H1 (cell line): ENCODE measurements at regions not wholly inside any gene's neighbourhood (a gene's known extent, or its start where the extent isn't known, plus 50 kb on each side); places are given as distances from the start of the nearest gene placed in this dataset.

ENCODE experiments used
- CTCF ChIA-PET: fragments of 300-600 bp; sonication (Branson Sonifier 250); formaldehyde crosslinking; loops from one replicate; lab custom pipeline; 2021; ENCODE audit not compliant: partially characterized antibody; lab: Charles Lee
- POLR2A ChIA-PET: fragments of 300-600 bp; sonication (Branson Sonifier 250); formaldehyde crosslinking; loops from one replicate; lab custom pipeline; 2021; ENCODE audit warnings: inconsistent platforms; ENCODE audit not compliant: partially characterized antibody; lab: Charles Lee
- DNase-seq, 2 experiments: peaks; one replicate each; pipeline versions ENCODE4 v3.0.0 to v3.0.0-alpha.2; 2010 to 2022; ENCODE audit warnings: low spot score in 2 of 2, low read depth in 1 of 2, mixed read lengths in 1 of 2
- FAIRE-seq: peaks from 2 replicates; lab custom pipeline; 2011; peaks lifted over from hg19 to GRCh38; lab: Jason Lieb, UNC
- H2AFZ ChIP-seq: 2 replicates; pipeline ENCODE4 v1.8.1; 2012; ENCODE audit warnings: low read length, inconsistent platforms
- H2AK5ac ChIP-seq: 2 replicates; pipeline ENCODE4 v1.6.1; 2013; ENCODE audit warnings: low read depth, low read length
- H2BK120ac ChIP-seq: replicated peaks from 2 replicates; pipeline ENCODE3; 2013; ENCODE audit warnings: low read depth, low read length, inconsistent platforms
- H2BK12ac ChIP-seq: 2 replicates; pipeline ENCODE4 v1.6.1; 2013; ENCODE audit warnings: low read depth, low read length
- H2BK15ac ChIP-seq: 2 replicates; pipeline ENCODE4 v1.6.1; 2013; ENCODE audit warnings: low read length
- H2BK20ac ChIP-seq: 2 replicates; pipeline ENCODE4 v1.6.1; 2013; ENCODE audit warnings: low read length
- H2BK5ac ChIP-seq: 2 replicates; pipeline ENCODE4 v1.6.1; 2013; ENCODE audit warnings: low read depth, low read length
- H3K14ac ChIP-seq: 2 replicates; pipeline ENCODE4 v1.6.1; 2013; ENCODE audit warnings: inconsistent platforms; ENCODE audit not compliant: insufficient read length
- H3K18ac ChIP-seq: 2 replicates; pipeline ENCODE4 v1.6.1; 2013; ENCODE audit warnings: low read length; ENCODE audit errors: extremely low read depth
- H3K23ac ChIP-seq: 2 replicates; pipeline ENCODE4 v1.6.1; 2013; ENCODE audit warnings: inconsistent platforms; ENCODE audit not compliant: insufficient read length
- H3K23me2 ChIP-seq: 2 replicates; pipeline ENCODE4 v1.6.1; 2013; ENCODE audit warnings: low read depth, low read length
- H3K27ac ChIP-seq: 2 replicates; pipeline ENCODE4 v1.6.1; 2011; ENCODE audit warnings: low read depth, low read length, inconsistent platforms
- H3K27me3 ChIP-seq, 4 experiments: replicated peaks in 1 of 4; 1 replicate in 1 of 4; 2 replicates in 3 of 4; pipeline versions ENCODE4 v1.6.1 to v1.8.1; 2011 to 2013; ENCODE audit warnings: low read length in 3 of 4, mild to moderate bottlenecking in 3 of 4, inconsistent platforms in 2 of 4, mixed read lengths in 2 of 4, moderate library complexity in 1 of 4; ENCODE audit not compliant: control insufficient read depth in 3 of 4, insufficient read depth in 3 of 4; ENCODE audit errors: extremely low read depth in 1 of 4
- H3K36me3 ChIP-seq, 4 experiments: 2 replicates each; pipeline versions ENCODE4 v1.6.1 to v1.8.1; 2011 to 2013; ENCODE audit warnings: mild to moderate bottlenecking in 4 of 4, low read length in 3 of 4, moderate library complexity in 2 of 4, control low read depth in 1 of 4, inconsistent platforms in 1 of 4; ENCODE audit not compliant: insufficient read depth in 4 of 4, control insufficient read depth in 2 of 4
- H3K4ac ChIP-seq: replicated peaks from 2 replicates; pipeline ENCODE3; 2013; ENCODE audit warnings: low read length, low read depth, mixed read lengths, inconsistent platforms; ENCODE audit not compliant: insufficient read length
- H3K4me1 ChIP-seq, 4 experiments: replicated peaks in 1 of 4; 1 replicate in 1 of 4; 2 replicates in 3 of 4; pipeline versions ENCODE4 v1.6.1 to v1.8.1; 2011 to 2013; ENCODE audit warnings: low read length in 3 of 4, inconsistent platforms in 2 of 4, mixed read lengths in 1 of 4; ENCODE audit not compliant: insufficient read depth in 4 of 4, control insufficient read depth in 3 of 4
- H3K4me2 ChIP-seq, 2 experiments: 2 replicates each; pipeline versions ENCODE4 v1.6.1 to v1.8.1; 2011 to 2013; ENCODE audit warnings: low read depth in 2 of 2, low read length in 2 of 2, control low read depth in 1 of 2, inconsistent platforms in 1 of 2, mild to moderate bottlenecking in 1 of 2; ENCODE audit not compliant: insufficient read depth in 1 of 2
- H3K4me3 ChIP-seq, 4 experiments: fragments of 200-600, 300-600 bp in 1 of 4; sonication (generic), shearing (Covaris generic), sonication (Bioruptor Twin) in 1 of 4; 2 replicates each; pipeline versions ENCODE4 v1.5.1 to v1.8.1; 2011 to 2016; ENCODE audit warnings: low read length in 4 of 4, low read depth in 3 of 4, control low read depth in 2 of 4, inconsistent platforms in 2 of 4, mild to moderate bottlenecking in 2 of 4, mixed read lengths in 1 of 4, moderate library complexity in 1 of 4; ENCODE audit not compliant: insufficient read depth in 2 of 4; ENCODE audit errors: extremely low read depth in 1 of 4
- H3K56ac ChIP-seq: replicated peaks from 2 replicates; pipeline ENCODE3; 2013; ENCODE audit warnings: low read depth, mild to moderate bottlenecking, mixed read lengths, low read length, inconsistent platforms; ENCODE audit not compliant: insufficient read length
- H3K79me1 ChIP-seq: 2 replicates; pipeline ENCODE4 v1.6.1; 2013; ENCODE audit warnings: low read depth, low read length, control low read depth
- H3K79me2 ChIP-seq, 2 experiments: 2 replicates each; pipeline versions ENCODE4 v1.6.1 to v1.8.1; 2012 to 2013; ENCODE audit warnings: low read length in 2 of 2, mild to moderate bottlenecking in 2 of 2, inconsistent platforms in 1 of 2; ENCODE audit not compliant: insufficient read depth in 2 of 2, control insufficient read depth in 1 of 2
- H3K9ac ChIP-seq, 4 experiments: replicated peaks in 1 of 4; 1 replicate in 1 of 4; 2 replicates in 3 of 4; pipeline versions ENCODE4 v1.6.1 to v1.8.1; 2011 to 2013; ENCODE audit warnings: low read depth in 3 of 4, low read length in 3 of 4, control low read depth in 2 of 4, mild to moderate bottlenecking in 2 of 4, moderate library complexity in 2 of 4, inconsistent platforms in 1 of 4; ENCODE audit errors: extremely low read depth in 1 of 4
- H3K9me3 ChIP-seq, 2 experiments: 2 replicates each; pipeline versions ENCODE4 v1.6.1 to v1.8.1; 2012 to 2013; ENCODE audit warnings: mild to moderate bottlenecking in 2 of 2, moderate library complexity in 2 of 2, control low read depth in 1 of 2, inconsistent platforms in 1 of 2, low read depth in 1 of 2, low read length in 1 of 2, mixed read lengths in 1 of 2; ENCODE audit not compliant: insufficient read depth in 2 of 2
- H4K20me1 ChIP-seq, 2 experiments: replicated peaks in 1 of 2; 2 replicates each; pipeline versions ENCODE3 to v1.8.1; 2011 to 2013; ENCODE audit warnings: inconsistent platforms in 2 of 2, low read length in 2 of 2, mild to moderate bottlenecking in 1 of 2; ENCODE audit not compliant: insufficient read depth in 2 of 2, control insufficient read depth in 1 of 2
- H4K5ac ChIP-seq: 2 replicates; pipeline ENCODE4 v1.6.1; 2013; ENCODE audit warnings: low read length, low read depth, mixed read lengths, inconsistent platforms; ENCODE audit not compliant: insufficient read length
- H4K8ac ChIP-seq: 2 replicates; pipeline ENCODE4 v1.8.0; 2013; ENCODE audit warnings: mild to moderate bottlenecking, moderate library complexity, low read length, inconsistent platforms; ENCODE audit not compliant: insufficient read depth; ENCODE audit errors: extremely low read depth
- H4K91ac ChIP-seq: replicated peaks from 2 replicates; pipeline ENCODE3; 2013; ENCODE audit warnings: low read length, mixed read lengths, inconsistent platforms; ENCODE audit not compliant: insufficient read length
- E2F6 ChIP-seq: IDR thresholded peaks from 2 replicates; pipeline ENCODE4 v1.6.1; 2012; ENCODE audit warnings: inconsistent platforms
- EZH2 ChIP-seq: fragments of 200-600 bp; sonication (generic); IDR thresholded peaks from 2 replicates; pipeline ENCODE4 v1.7.1; 2012; ENCODE audit warnings: low read depth, mild to moderate bottlenecking, moderate library complexity, low read length, inconsistent platforms; ENCODE audit not compliant: severe bottlenecking
- JUN ChIP-seq: IDR thresholded peaks from 2 replicates; pipeline ENCODE4 v1.6.1; 2011; ENCODE audit warnings: low read depth, mild to moderate bottlenecking, improper control_type of control experiment, low read length
- KDM1A ChIP-seq: fragments of 200-600, 300-600 bp; sonication (generic); IDR thresholded peaks from 2 replicates; pipeline ENCODE4 v1.7.1; 2016; ENCODE audit warnings: mild to moderate bottlenecking, low read length, borderline replicate concordance
- NANOG ChIP-seq: IDR thresholded peaks from 2 replicates; pipeline ENCODE4 v1.6.1; 2011; ENCODE audit warnings: low read length, low read depth, mild to moderate bottlenecking, inconsistent platforms; ENCODE audit not compliant: insufficient read depth, poor library complexity, severe bottlenecking
- RBBP5 ChIP-seq: IDR thresholded peaks from 2 replicates; pipeline ENCODE4 v1.7.1; 2012; ENCODE audit warnings: low read depth, mild to moderate bottlenecking, inconsistent platforms, low read length, moderate library complexity, borderline replicate concordance
- SIN3A ChIP-seq, 2 experiments: IDR thresholded peaks in 1 of 2; conservative IDR thresholded peaks in 1 of 2; 2 replicates each; pipeline ENCODE4 v1.6.1; 2011 to 2012; ENCODE audit warnings: low read length in 2 of 2, improper control_type of control experiment in 1 of 2, low read depth in 1 of 2, mild to moderate bottlenecking in 1 of 2
- SRF ChIP-seq: IDR thresholded peaks from 2 replicates; pipeline ENCODE4 v1.6.1; 2011; ENCODE audit warnings: mild to moderate bottlenecking, low read depth, low read length, moderate library complexity
- TBP ChIP-seq: IDR thresholded peaks from 2 replicates; pipeline ENCODE4 v1.6.1; 2011; ENCODE audit warnings: low read depth, low read length, improper control_type of control experiment
- WGBS, 2 experiments: shearing (Covaris generic) in 1 of 2; methylation state at CpG; one replicate each; pipeline versions ENCODE4 v1.1.6 to v1.1.7; 2013 to 2015; ENCODE audit warnings: low lambda C conversion rate in 2 of 2, mixed read lengths in 2 of 2, inconsistent platforms in 1 of 2, low coverage in 1 of 2, missing lambda C conversion rate in 1 of 2; ENCODE audit not compliant: insufficient replicate concordance in 2 of 2, insufficient coverage in 1 of 2, insufficient read length in 1 of 2; ENCODE audit errors: extremely low coverage in 1 of 2, missing lambda C conversion rate in 1 of 2; 5-methylcytosine and 5-hydroxymethylcytosine counted together
- TF ChIP-seq, protein P1 (sequence below): IDR thresholded peaks from 2 replicates; pipeline ENCODE4 v1.6.1; 2012; ENCODE audit warnings: low read length, inconsistent platforms

GRCh38 chr14:85978582-85979250, 448.8 kb downstream of the FLRT2 start:
- Histone ChIP-seq H3K36me3 (no peaks in the 10 kb centered on the region), H3K27me3 (no peaks in the 10 kb centered on the region), H2BK20ac (no peak overlapping the region), H3K23me2 (no peaks in the 10 kb centered on the region), H2BK120ac (no peak overlapping the region), H4K5ac (no peak overlapping the region), H3K14ac (no peak overlapping the region), H3K4me3 (no peak overlapping the region), H3K4me2 (no peak overlapping the region), H3K27ac (no peak overlapping the region), H3K79me1 (no peaks in the 10 kb centered on the region), H3K23ac (no peak overlapping the region), H4K20me1 (no peaks in the 10 kb centered on the region), H3K79me2 (no peaks in the 10 kb centered on the region), H2BK5ac (no peak overlapping the region), H3K4ac (no peak overlapping the region), H3K9ac (no peak overlapping the region), H2AFZ (no peak overlapping the region), H2BK15ac (no peak overlapping the region), H3K56ac (no peak overlapping the region), H3K9me3 (peaks cover 5 to 10% of the 10 kb centered on the region in 2 experiments), H4K8ac (no peak overlapping the region), H4K91ac (no peak overlapping the region), H3K4me1 (no peaks in the 10 kb centered on the region), H2AK5ac (no peak overlapping the region), H2BK12ac (no peak overlapping the region), H3K18ac (no peak overlapping the region)
- no peak for FAIRE-seq
- WGBS, 2 experiments: 90% methylated on average over 1 of the region's 1 CpG; no CpG with 5 or more reads in 1 of the 2 experiments
- POLR2A ChIA-PET: no interaction called here
- no peak for DNase-seq
- CTCF ChIA-PET: interaction anchor here (1.2 kb wide), 1 partner anchor 57 kb away, joined by 4 read pairs; no protein-coding TSS in a partner anchor
- TF ChIP-seq, protein P1, sequence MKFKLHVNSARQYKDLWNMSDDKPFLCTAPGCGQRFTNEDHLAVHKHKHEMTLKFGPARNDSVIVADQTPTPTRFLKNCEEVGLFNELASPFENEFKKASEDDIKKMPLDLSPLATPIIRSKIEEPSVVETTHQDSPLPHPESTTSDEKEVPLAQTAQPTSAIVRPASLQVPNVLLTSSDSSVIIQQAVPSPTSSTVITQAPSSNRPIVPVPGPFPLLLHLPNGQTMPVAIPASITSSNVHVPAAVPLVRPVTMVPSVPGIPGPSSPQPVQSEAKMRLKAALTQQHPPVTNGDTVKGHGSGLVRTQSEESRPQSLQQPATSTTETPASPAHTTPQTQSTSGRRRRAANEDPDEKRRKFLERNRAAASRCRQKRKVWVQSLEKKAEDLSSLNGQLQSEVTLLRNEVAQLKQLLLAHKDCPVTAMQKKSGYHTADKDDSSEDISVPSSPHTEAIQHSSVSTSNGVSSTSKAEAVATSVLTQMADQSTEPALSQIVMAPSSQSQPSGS: no peak
- TF ChIP-seq RBBP5: no peak
- TF ChIP-seq SRF: no peak
- TF ChIP-seq NANOG: no peak
- TF ChIP-seq TBP: no peak
- no peak for TF ChIP-seq EZH2
- no peak for TF ChIP-seq JUN
- TF ChIP-seq E2F6: no peak
- TF ChIP-seq SIN3A (conservative IDR thresholded peaks at IDR 0.05 in 1 of 2, IDR thresholded peaks at IDR 0.05 in 1 of 2; ENCODE audit: low read depth in 1 of 2, low read length in 2 of 2): no peak
- no peak for TF ChIP-seq KDM1A
